H9 (cell line): ENCODE measurements at regions not wholly inside any gene's neighbourhood (a gene's known extent, or its start where the extent isn't known, plus 50 kb on each side); places are given as distances from the start of the nearest gene placed in this dataset.

Experiments used
- DNase-seq: peaks from one replicate; pipeline ENCODE4 v3.0.0-alpha.2; 2017
- H2AFZ ChIP-seq: one replicate; pipeline ENCODE4 v1.6.1; 2013; ENCODE audit warnings: mild to moderate bottlenecking, low read length, control low read depth, moderate library complexity
- H2AK5ac ChIP-seq: 2 replicates; pipeline ENCODE4 v1.6.1; 2013; ENCODE audit warnings: low read length, control low read depth, mixed read lengths; ENCODE audit not compliant: insufficient read length
- H2BK120ac ChIP-seq: one replicate; pipeline ENCODE4 v1.6.1; 2013; ENCODE audit warnings: low read depth, mild to moderate bottlenecking, low read length, control low read depth, inconsistent platforms; ENCODE audit not compliant: poor library complexity, severe bottlenecking
- H2BK12ac ChIP-seq: 2 replicates; pipeline ENCODE4 v1.6.1; 2013; ENCODE audit warnings: low read length, control low read depth, mixed read lengths, low read depth; ENCODE audit not compliant: insufficient read length
- H2BK15ac ChIP-seq: 2 replicates; pipeline ENCODE4 v1.6.1; 2013; ENCODE audit warnings: low read depth, low read length, control low read depth
- H2BK20ac ChIP-seq: one replicate; pipeline ENCODE4 v1.6.1; 2013; ENCODE audit warnings: low read depth, mild to moderate bottlenecking, low read length, control low read depth, inconsistent platforms; ENCODE audit not compliant: poor library complexity, severe bottlenecking
- H2BK5ac ChIP-seq: 2 replicates; pipeline ENCODE4 v1.6.1; 2013; ENCODE audit warnings: low read length, control low read depth, mixed read lengths; ENCODE audit not compliant: insufficient read length
- H3K14ac ChIP-seq: 2 replicates; pipeline ENCODE4 v1.6.1; 2013; ENCODE audit warnings: low read length, control low read depth; ENCODE audit not compliant: insufficient read depth
- H3K18ac ChIP-seq: 2 replicates; pipeline ENCODE4 v1.6.1; 2013; ENCODE audit warnings: low read depth, mild to moderate bottlenecking, mixed read lengths, low read length, control low read depth; ENCODE audit not compliant: insufficient read length
- H3K23ac ChIP-seq: 2 replicates; pipeline ENCODE4 v1.6.1; 2013; ENCODE audit warnings: low read length, control low read depth, mixed read lengths, low read depth; ENCODE audit not compliant: insufficient read length
- H3K23me2 ChIP-seq: 2 replicates; pipeline ENCODE4 v1.6.1; 2013; ENCODE audit warnings: low read depth, mild to moderate bottlenecking, mixed read lengths, low read length, control low read depth; ENCODE audit not compliant: insufficient read length, poor library complexity, severe bottlenecking
- H3K27ac ChIP-seq: 2 replicates; pipeline ENCODE4 v1.5.1; 2013; ENCODE audit warnings: low read length, control low read depth, mixed read lengths, low read depth; ENCODE audit not compliant: insufficient read length
- H3K27me3 ChIP-seq: 2 replicates; pipeline ENCODE4 v1.6.1; 2013; ENCODE audit warnings: low read length, control low read depth, inconsistent platforms; ENCODE audit not compliant: insufficient read depth
- H3K4ac ChIP-seq: 2 replicates; pipeline ENCODE4 v1.6.1; 2013; ENCODE audit warnings: low read depth, mild to moderate bottlenecking, control low read depth, inconsistent platforms, low read length, moderate library complexity
- H3K4me1 ChIP-seq: 2 replicates; pipeline ENCODE4 v1.6.1; 2013; ENCODE audit warnings: low read length, control low read depth, inconsistent platforms; ENCODE audit not compliant: insufficient read depth
- H3K4me2 ChIP-seq: 2 replicates; pipeline ENCODE4 v1.6.1; 2013; ENCODE audit warnings: low read length, control low read depth, mixed read lengths; ENCODE audit not compliant: insufficient read length, insufficient read depth
- H3K56ac ChIP-seq: 2 replicates; pipeline ENCODE4 v1.6.1; 2013; ENCODE audit warnings: low read depth, mild to moderate bottlenecking, mixed read lengths, low read length, control low read depth; ENCODE audit not compliant: insufficient read length
- H3K79me1 ChIP-seq: 2 replicates; pipeline ENCODE4 v1.6.1; 2013; ENCODE audit warnings: low read depth, mild to moderate bottlenecking, moderate library complexity, low read length, control low read depth, inconsistent platforms; ENCODE audit not compliant: insufficient read depth, poor library complexity, severe bottlenecking
- H3K79me2 ChIP-seq: 2 replicates; pipeline ENCODE4 v1.6.1; 2013; ENCODE audit warnings: low read length, control low read depth, inconsistent platforms; ENCODE audit not compliant: insufficient read depth
- H3K9ac ChIP-seq: 2 replicates; pipeline ENCODE4 v1.6.1; 2013; ENCODE audit warnings: low read length, control low read depth, mixed read lengths; ENCODE audit not compliant: insufficient read length; ENCODE audit errors: extremely low read depth
- H3K9me3 ChIP-seq: one replicate; pipeline ENCODE4 v1.6.1; 2013; ENCODE audit warnings: low read depth, low read length, inconsistent platforms; ENCODE audit not compliant: control insufficient read depth
- H3T11ph ChIP-seq: one replicate; pipeline ENCODE4 v1.6.1; 2013; ENCODE audit warnings: mild to moderate bottlenecking, low read length, control low read depth, inconsistent platforms
- H4K20me1 ChIP-seq: one replicate; pipeline ENCODE4 v1.6.1; 2013; ENCODE audit not compliant: control insufficient read depth, insufficient read length, insufficient read depth
- H4K5ac ChIP-seq: 2 replicates; pipeline ENCODE4 v1.6.1; 2013; ENCODE audit warnings: low read depth, mild to moderate bottlenecking, mixed read lengths, low read length, control low read depth; ENCODE audit not compliant: insufficient read length
- H4K8ac ChIP-seq: replicated peaks from 2 replicates; pipeline ENCODE4 v1.6.1; 2013; ENCODE audit warnings: low read length, control low read depth, mixed read lengths, low read depth; ENCODE audit not compliant: insufficient read length
- H4K91ac ChIP-seq: 2 replicates; pipeline ENCODE4 v1.6.1; 2013; ENCODE audit warnings: low read depth, mild to moderate bottlenecking, moderate library complexity, mixed read lengths, low read length, control low read depth; ENCODE audit not compliant: insufficient read length
- H3K27ac Mint-ChIP-seq, 3 experiments: 2 replicates in 2 of 3; 3 replicates in 1 of 3; pipeline ENCODE4 v1.8.0; 2020 to 2021; ENCODE audit warnings: mixed read lengths in 3 of 3, mild to moderate bottlenecking in 1 of 3, moderate library complexity in 1 of 3
- H3K27me3 Mint-ChIP-seq: 2 replicates; pipeline ENCODE4 v1.8.0; 2021; ENCODE audit warnings: low read depth, mild to moderate bottlenecking, moderate library complexity, mixed read lengths
- H3K36me3 Mint-ChIP-seq, 3 experiments: 2 replicates in 2 of 3; 3 replicates in 1 of 3; pipeline ENCODE4 v1.8.0; 2020 to 2021; ENCODE audit warnings: low read depth in 3 of 3, mixed read lengths in 3 of 3; ENCODE audit not compliant: insufficient read depth in 1 of 3
- H3K4me1 Mint-ChIP-seq, 2 experiments: 2 replicates each; pipeline ENCODE4 v1.8.0; 2020; ENCODE audit warnings: mixed read lengths in 2 of 2
- H3K4me3 Mint-ChIP-seq, 2 experiments: 2 replicates in 1 of 2; 3 replicates in 1 of 2; pipeline ENCODE4 v1.8.0; 2020 to 2021; ENCODE audit warnings: mild to moderate bottlenecking in 2 of 2, mixed read lengths in 2 of 2, moderate library complexity in 1 of 2
- H3K9me3 Mint-ChIP-seq, 2 experiments: 2 replicates in 1 of 2; 3 replicates in 1 of 2; pipeline ENCODE4 v1.8.0; 2020; ENCODE audit warnings: mild to moderate bottlenecking in 2 of 2, mixed read lengths in 2 of 2, moderate library complexity in 1 of 2
- WGBS: extraction: QIAGEN DNeasy Blood & Tissue Kit; methylation state at CpG from one replicate; pipeline ENCODE4 v1.1.7; 2013; ENCODE audit warnings: missing lambda C conversion rate, low lambda C conversion rate, mixed read lengths; ENCODE audit not compliant: insufficient read length; ENCODE audit errors: extremely low coverage; 5-methylcytosine and 5-hydroxymethylcytosine counted together
- TF ChIP-seq, protein P1 (sequence below): fragments of 200-600 bp; sonication (generic); conservative IDR thresholded peaks from 3 replicates; pipeline ENCODE4 v1.8.0; 2021; ENCODE audit warnings: antibody characterized with exemption, mild to moderate bottlenecking

DNA sequence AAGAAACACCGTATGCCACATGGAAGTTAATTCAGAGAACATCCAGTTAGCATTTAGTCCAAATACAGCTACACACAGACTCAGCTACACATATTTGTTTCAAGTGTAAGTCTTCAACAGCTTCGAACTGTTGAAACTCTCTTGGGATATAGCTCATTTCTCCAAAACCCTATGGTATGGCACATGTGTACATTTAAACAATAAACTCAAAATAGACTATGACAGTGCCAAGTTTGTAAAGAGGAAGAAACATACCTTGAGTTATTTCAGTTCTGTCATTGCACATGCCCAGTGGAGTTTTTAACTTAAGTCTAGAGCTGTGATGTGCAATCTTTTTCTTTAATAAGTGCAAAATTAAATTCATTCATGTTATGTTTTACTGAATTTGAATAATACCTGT, 155.1 kb upstream of the RAI14 start:
- H2BK12ac ChIP-seq: no peak overlapping the region
- H2AFZ ChIP-seq: no peak overlapping the region
- no peak overlapping the region for H4K8ac ChIP-seq
- no peak overlapping the region for H4K5ac ChIP-seq
- H3K23ac ChIP-seq: no peak overlapping the region
- H2BK120ac ChIP-seq: no peak overlapping the region
- Mint-ChIP-seq H3K4me1 (peaks cover 24 to 27% of the 10 kb centered on the region in 2 experiments), H3K9me3 (no peaks in the 10 kb centered on the region), H3K4me3 (no peak overlapping the region), H3K36me3 (no peaks in the 10 kb centered on the region), H3K27ac (no peak overlapping the region), H3K27me3 (peaks cover 2% of the 10 kb centered on the region)
- H2AK5ac ChIP-seq: no peak overlapping the region
- no peak overlapping the region for H3K27ac ChIP-seq
- no peak for DNase-seq
- no peak overlapping the region for H3K14ac ChIP-seq
- H3K9ac ChIP-seq: no peak overlapping the region
- no peak overlapping the region for H4K91ac ChIP-seq
- no peak overlapping the region for H2BK5ac ChIP-seq
- H3K9me3 ChIP-seq: no peaks in the 10 kb centered on the region
- no CpG with 5 or more reads among the region's 2 CpGs for WGBS
- H3K27me3 ChIP-seq: no peaks in the 10 kb centered on the region
- H4K20me1 ChIP-seq: no peaks in the 10 kb centered on the region
- no peaks in the 10 kb centered on the region for H3K79me2 ChIP-seq
- H3K4me2 ChIP-seq: no peak overlapping the region
- no peaks in the 10 kb centered on the region for H3K23me2 ChIP-seq
- no peak overlapping the region for H2BK15ac ChIP-seq
- no peak overlapping the region for H2BK20ac ChIP-seq
- no peak overlapping the region for H3K18ac ChIP-seq
- H3T11ph ChIP-seq: no peak overlapping the region
- no peak overlapping the region for H3K4ac ChIP-seq
- no peak overlapping the region for H3K56ac ChIP-seq
- TF ChIP-seq, protein P1, sequence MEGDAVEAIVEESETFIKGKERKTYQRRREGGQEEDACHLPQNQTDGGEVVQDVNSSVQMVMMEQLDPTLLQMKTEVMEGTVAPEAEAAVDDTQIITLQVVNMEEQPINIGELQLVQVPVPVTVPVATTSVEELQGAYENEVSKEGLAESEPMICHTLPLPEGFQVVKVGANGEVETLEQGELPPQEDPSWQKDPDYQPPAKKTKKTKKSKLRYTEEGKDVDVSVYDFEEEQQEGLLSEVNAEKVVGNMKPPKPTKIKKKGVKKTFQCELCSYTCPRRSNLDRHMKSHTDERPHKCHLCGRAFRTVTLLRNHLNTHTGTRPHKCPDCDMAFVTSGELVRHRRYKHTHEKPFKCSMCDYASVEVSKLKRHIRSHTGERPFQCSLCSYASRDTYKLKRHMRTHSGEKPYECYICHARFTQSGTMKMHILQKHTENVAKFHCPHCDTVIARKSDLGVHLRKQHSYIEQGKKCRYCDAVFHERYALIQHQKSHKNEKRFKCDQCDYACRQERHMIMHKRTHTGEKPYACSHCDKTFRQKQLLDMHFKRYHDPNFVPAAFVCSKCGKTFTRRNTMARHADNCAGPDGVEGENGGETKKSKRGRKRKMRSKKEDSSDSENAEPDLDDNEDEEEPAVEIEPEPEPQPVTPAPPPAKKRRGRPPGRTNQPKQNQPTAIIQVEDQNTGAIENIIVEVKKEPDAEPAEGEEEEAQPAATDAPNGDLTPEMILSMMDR: no peak
- H3K4me1 ChIP-seq: no peaks in the 10 kb centered on the region
- H3K79me1 ChIP-seq: no peaks in the 10 kb centered on the region
